ENCODE measurements at regions not wholly inside any gene's neighbourhood (a gene's known extent, or its start where the extent isn't known, plus 50 kb on each side); places are given as distances from the start of the nearest gene placed in this dataset.

GRCh38 chr20:57831993-57832585 is 122.3 kb upstream of the PMEPA1 start:
- DNase-seq (ENCODE audit: insufficient read length, low spot score) (no peak), FAIRE-seq (no peak)
- TF ChIP-seq PAX5 (IDR thresholded peaks at IDR 0.05; ENCODE audit: insufficient read depth, low read length, severe bottlenecking) (no peak), POLR2AphosphoS5 (IDR thresholded peaks at IDR 0.05; ENCODE audit: low read depth, low read length) (no peak), TAF1 (IDR thresholded peaks at IDR 0.05; ENCODE audit: low read depth, low read length) (no peak), POLR2A (IDR thresholded peaks at IDR 0.05; ENCODE audit: low read depth, low read length) (no peak), POU2F2 (IDR thresholded peaks at IDR 0.05; ENCODE audit: low read depth, low read length) (no peak), SPI1 (IDR thresholded peaks at IDR 0.05; ENCODE audit: low read depth, low read length) (no peak)

- FAIRE-seq (no peak), DNase-seq (ENCODE audit: insufficient read length, low spot score) (no peak)
- TF ChIP-seq POU2F2 (IDR thresholded peaks at IDR 0.05; ENCODE audit: low read depth, low read length) (no peak), PAX5 (IDR thresholded peaks at IDR 0.05; ENCODE audit: insufficient read depth, low read length, severe bottlenecking) (no peak), SPI1 (IDR thresholded peaks at IDR 0.05; ENCODE audit: low read depth, low read length) (no peak), POLR2AphosphoS5 (IDR thresholded peaks at IDR 0.05; ENCODE audit: low read depth, low read length) (no peak), POLR2A (IDR thresholded peaks at IDR 0.05; ENCODE audit: low read depth, low read length) (no peak), TAF1 (IDR thresholded peaks at IDR 0.05; ENCODE audit: low read depth, low read length) (no peak)
Measured at GRCh38 chr20:57831326-57831992, 121.6 kb upstream of the PMEPA1 start.

- no peak for FAIRE-seq
- TF ChIP-seq SPI1 (IDR thresholded peaks at IDR 0.05; ENCODE audit: low read depth, low read length) (no peak), POLR2AphosphoS5 (IDR thresholded peaks at IDR 0.05; ENCODE audit: low read depth, low read length) (no peak), POLR2A (IDR thresholded peaks at IDR 0.05; ENCODE audit: low read depth, low read length) (no peak), POU2F2 (IDR thresholded peaks at IDR 0.05; ENCODE audit: low read depth, low read length) (no peak), TAF1 (IDR thresholded peaks at IDR 0.05; ENCODE audit: low read depth, low read length) (no peak), PAX5 (IDR thresholded peaks at IDR 0.05; ENCODE audit: insufficient read depth, low read length, severe bottlenecking) (no peak)
- DNase-seq (ENCODE audit: insufficient read length, low spot score), result no peak
Measured at GRCh38 chr20:57830515-57830895, 120.7 kb upstream of the PMEPA1 start.

DNA sequence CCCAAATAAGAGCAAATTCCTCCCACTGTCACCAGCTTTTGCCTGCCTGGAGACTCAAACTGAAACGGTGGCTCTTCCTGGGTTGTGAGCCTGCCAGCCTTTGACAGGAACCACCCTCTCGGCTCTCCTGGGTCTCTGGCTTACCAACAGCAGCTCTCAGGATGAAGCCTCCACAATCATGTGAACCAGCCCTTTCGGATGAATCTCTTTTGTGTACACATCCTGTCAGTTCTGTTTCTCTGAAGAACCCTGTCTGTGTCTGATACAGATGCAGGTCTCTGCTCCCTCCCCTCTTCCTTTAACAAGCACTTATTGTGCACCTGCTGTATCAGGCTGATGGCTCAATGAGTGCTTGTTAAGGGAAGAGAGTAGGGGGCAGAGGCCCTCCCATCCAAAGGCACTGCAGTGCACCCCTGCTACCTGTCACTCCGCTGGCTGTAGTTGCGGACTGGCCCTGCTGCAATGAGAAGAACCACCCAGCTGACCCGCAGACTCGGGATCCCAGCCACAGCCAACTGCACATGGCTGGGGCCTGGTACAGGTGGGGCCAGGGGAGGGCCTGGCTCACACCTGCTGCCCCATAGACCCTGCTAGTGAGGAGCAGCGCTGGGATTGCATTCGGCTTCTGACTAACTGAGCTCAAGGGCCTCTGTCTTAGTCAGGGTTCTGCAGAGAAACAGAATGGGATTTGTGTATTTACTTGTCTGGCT is 120.1 kb upstream of the PMEPA1 start:
- DNase-seq (ENCODE audit: insufficient read length, low spot score), result no peak
- no peak for FAIRE-seq
- no peak for TF ChIP-seq POU2F2 (IDR thresholded peaks at IDR 0.05; ENCODE audit: low read depth, low read length)
- TF ChIP-seq POLR2A (IDR thresholded peaks at IDR 0.05; ENCODE audit: low read depth, low read length), result no peak
- no peak for TF ChIP-seq POLR2AphosphoS5 (IDR thresholded peaks at IDR 0.05; ENCODE audit: low read depth, low read length)
- no peak for TF ChIP-seq PAX5 (IDR thresholded peaks at IDR 0.05; ENCODE audit: insufficient read depth, low read length, severe bottlenecking)
- TF ChIP-seq SPI1 (IDR thresholded peaks at IDR 0.05; ENCODE audit: low read depth, low read length), result no peak
- TF ChIP-seq TAF1 (IDR thresholded peaks at IDR 0.05; ENCODE audit: low read depth, low read length), result no peak

- DNase-seq (ENCODE audit: insufficient read length, low spot score) (no peak), FAIRE-seq (no peak)
- TF ChIP-seq POU2F2 (IDR thresholded peaks at IDR 0.05; ENCODE audit: low read depth, low read length) (no peak), POLR2A (IDR thresholded peaks at IDR 0.05; ENCODE audit: low read depth, low read length) (no peak), SPI1 (IDR thresholded peaks at IDR 0.05; ENCODE audit: low read depth, low read length) (no peak), TAF1 (IDR thresholded peaks at IDR 0.05; ENCODE audit: low read depth, low read length) (no peak)
Measured at GRCh38 chr20:57829336-57829735, 119.5 kb upstream of the PMEPA1 start.

- DNase-seq (ENCODE audit: insufficient read length, low spot score) (no peak), FAIRE-seq (no peak)
- TF ChIP-seq SPI1 (IDR thresholded peaks at IDR 0.05; ENCODE audit: low read depth, low read length) (no peak), PAX5 (IDR thresholded peaks at IDR 0.05; ENCODE audit: insufficient read depth, low read length, severe bottlenecking) (no peak), POLR2AphosphoS5 (IDR thresholded peaks at IDR 0.05; ENCODE audit: low read depth, low read length) (no peak), POLR2A (IDR thresholded peaks at IDR 0.05; ENCODE audit: low read depth, low read length) (no peak), TAF1 (IDR thresholded peaks at IDR 0.05; ENCODE audit: low read depth, low read length) (no peak), POU2F2 (IDR thresholded peaks at IDR 0.05; ENCODE audit: low read depth, low read length) (no peak)
Measured at GRCh38 chr20:57828696-57829095, 118.9 kb upstream of the PMEPA1 start.

GRCh38 chr20:57826666-57827287 is 117.0 kb upstream of the PMEPA1 start:
- TF ChIP-seq TAF1 (IDR thresholded peaks at IDR 0.05; ENCODE audit: low read depth, low read length) (no peak), POU2F2 (IDR thresholded peaks at IDR 0.05; ENCODE audit: low read depth, low read length) (no peak), SPI1 (IDR thresholded peaks at IDR 0.05; ENCODE audit: low read depth, low read length) (no peak), PAX5 (IDR thresholded peaks at IDR 0.05; ENCODE audit: insufficient read depth, low read length, severe bottlenecking) (no peak), POLR2A (IDR thresholded peaks at IDR 0.05; ENCODE audit: low read depth, low read length) (no peak), POLR2AphosphoS5 (IDR thresholded peaks at IDR 0.05; ENCODE audit: low read depth, low read length) (no peak)
- DNase-seq (ENCODE audit: insufficient read length, low spot score) (no peak), FAIRE-seq (no peak)

DNA sequence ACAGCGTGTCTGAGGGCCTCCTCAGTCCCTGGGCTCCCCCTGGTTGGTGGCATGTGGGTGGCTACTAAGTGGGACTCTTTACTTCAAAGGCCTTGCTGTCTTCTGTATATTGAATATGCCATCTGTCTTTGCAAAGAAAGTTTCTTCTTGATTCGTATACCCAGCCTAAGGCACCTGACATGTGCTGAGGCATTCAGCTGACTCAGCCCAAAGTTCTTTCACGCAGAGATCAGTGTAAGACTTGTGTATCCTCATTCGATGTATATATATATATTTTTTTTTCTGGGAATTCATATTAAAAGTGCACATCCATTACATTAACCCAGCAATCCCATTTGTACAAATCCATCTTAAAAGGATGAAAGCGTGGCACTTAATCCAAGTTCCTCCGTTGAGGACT is 115.1 kb upstream of the PMEPA1 start:
- FAIRE-seq (no peak), DNase-seq (ENCODE audit: insufficient read length, low spot score) (no peak)
- TF ChIP-seq SPI1 (IDR thresholded peaks at IDR 0.05; ENCODE audit: low read depth, low read length) (no peak), POU2F2 (IDR thresholded peaks at IDR 0.05; ENCODE audit: low read depth, low read length) (no peak), PAX5 (IDR thresholded peaks at IDR 0.05; ENCODE audit: insufficient read depth, low read length, severe bottlenecking) (no peak), POLR2A (IDR thresholded peaks at IDR 0.05; ENCODE audit: low read depth, low read length) (no peak), POLR2AphosphoS5 (IDR thresholded peaks at IDR 0.05; ENCODE audit: low read depth, low read length) (no peak)

DNA sequence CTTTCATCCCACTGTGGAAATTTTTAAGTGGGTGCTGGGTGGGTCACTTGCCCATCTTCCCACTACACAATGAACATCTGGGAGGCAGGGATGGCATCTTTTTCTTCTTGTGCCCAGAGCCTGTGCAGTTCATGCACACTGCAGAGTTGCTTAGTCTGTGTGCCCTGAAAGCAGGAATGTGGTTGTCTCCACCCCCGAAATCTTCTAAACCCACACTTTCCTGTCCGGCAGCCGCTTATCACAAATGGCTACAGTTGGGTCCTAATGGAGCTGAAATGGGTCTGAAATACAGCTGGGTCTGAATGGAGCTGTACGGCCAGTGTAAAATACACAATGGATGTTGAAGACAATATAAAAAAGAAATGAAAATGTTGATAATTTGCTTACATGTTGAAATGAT is 112.1 kb upstream of the PMEPA1 start:
- no peak for DNase-seq (ENCODE audit: insufficient read length, low spot score)
- TF ChIP-seq POU2F2 (IDR thresholded peaks at IDR 0.05; ENCODE audit: low read depth, low read length), result no peak
- TF ChIP-seq TAF1 (IDR thresholded peaks at IDR 0.05; ENCODE audit: low read depth, low read length), result no peak
- TF ChIP-seq PAX5 (IDR thresholded peaks at IDR 0.05; ENCODE audit: insufficient read depth, low read length, severe bottlenecking), result no peak
- no peak for TF ChIP-seq POLR2A (IDR thresholded peaks at IDR 0.05; ENCODE audit: low read depth, low read length)
- no peak for TF ChIP-seq SPI1 (IDR thresholded peaks at IDR 0.05; ENCODE audit: low read depth, low read length)
- TF ChIP-seq POLR2AphosphoS5 (IDR thresholded peaks at IDR 0.05; ENCODE audit: low read depth, low read length), result no peak
- FAIRE-seq, result no peak

Measured in GM12891 (cell line).